H9 (cell line): ENCODE measurements at regions not wholly inside any gene's neighbourhood (a gene's known extent, or its start where the extent isn't known, plus 50 kb on each side); places are given as distances from the start of the nearest gene placed in this dataset.

Experiments used
- DNase-seq: peaks from one replicate; pipeline ENCODE4 v3.0.0-alpha.2; 2017
- H2AFZ ChIP-seq: one replicate; pipeline ENCODE4 v1.6.1; 2013; ENCODE audit warnings: mild to moderate bottlenecking, low read length, control low read depth, moderate library complexity
- H2AK5ac ChIP-seq: 2 replicates; pipeline ENCODE4 v1.6.1; 2013; ENCODE audit warnings: low read length, control low read depth, mixed read lengths; ENCODE audit not compliant: insufficient read length
- H2BK120ac ChIP-seq: one replicate; pipeline ENCODE4 v1.6.1; 2013; ENCODE audit warnings: low read depth, mild to moderate bottlenecking, low read length, control low read depth, inconsistent platforms; ENCODE audit not compliant: poor library complexity, severe bottlenecking
- H2BK12ac ChIP-seq: 2 replicates; pipeline ENCODE4 v1.6.1; 2013; ENCODE audit warnings: low read length, control low read depth, mixed read lengths, low read depth; ENCODE audit not compliant: insufficient read length
- H2BK15ac ChIP-seq: 2 replicates; pipeline ENCODE4 v1.6.1; 2013; ENCODE audit warnings: low read depth, low read length, control low read depth
- H2BK20ac ChIP-seq: one replicate; pipeline ENCODE4 v1.6.1; 2013; ENCODE audit warnings: low read depth, mild to moderate bottlenecking, low read length, control low read depth, inconsistent platforms; ENCODE audit not compliant: poor library complexity, severe bottlenecking
- H2BK5ac ChIP-seq: 2 replicates; pipeline ENCODE4 v1.6.1; 2013; ENCODE audit warnings: low read length, control low read depth, mixed read lengths; ENCODE audit not compliant: insufficient read length
- H3K14ac ChIP-seq: 2 replicates; pipeline ENCODE4 v1.6.1; 2013; ENCODE audit warnings: low read length, control low read depth; ENCODE audit not compliant: insufficient read depth
- H3K18ac ChIP-seq: 2 replicates; pipeline ENCODE4 v1.6.1; 2013; ENCODE audit warnings: low read depth, mild to moderate bottlenecking, mixed read lengths, low read length, control low read depth; ENCODE audit not compliant: insufficient read length
- H3K23ac ChIP-seq: 2 replicates; pipeline ENCODE4 v1.6.1; 2013; ENCODE audit warnings: low read length, control low read depth, mixed read lengths, low read depth; ENCODE audit not compliant: insufficient read length
- H3K23me2 ChIP-seq: 2 replicates; pipeline ENCODE4 v1.6.1; 2013; ENCODE audit warnings: low read depth, mild to moderate bottlenecking, mixed read lengths, low read length, control low read depth; ENCODE audit not compliant: insufficient read length, poor library complexity, severe bottlenecking
- H3K27ac ChIP-seq: 2 replicates; pipeline ENCODE4 v1.5.1; 2013; ENCODE audit warnings: low read length, control low read depth, mixed read lengths, low read depth; ENCODE audit not compliant: insufficient read length
- H3K27me3 ChIP-seq: 2 replicates; pipeline ENCODE4 v1.6.1; 2013; ENCODE audit warnings: low read length, control low read depth, inconsistent platforms; ENCODE audit not compliant: insufficient read depth
- H3K4ac ChIP-seq: 2 replicates; pipeline ENCODE4 v1.6.1; 2013; ENCODE audit warnings: low read depth, mild to moderate bottlenecking, control low read depth, inconsistent platforms, low read length, moderate library complexity
- H3K4me1 ChIP-seq: 2 replicates; pipeline ENCODE4 v1.6.1; 2013; ENCODE audit warnings: low read length, control low read depth, inconsistent platforms; ENCODE audit not compliant: insufficient read depth
- H3K4me2 ChIP-seq: 2 replicates; pipeline ENCODE4 v1.6.1; 2013; ENCODE audit warnings: low read length, control low read depth, mixed read lengths; ENCODE audit not compliant: insufficient read length, insufficient read depth
- H3K56ac ChIP-seq: 2 replicates; pipeline ENCODE4 v1.6.1; 2013; ENCODE audit warnings: low read depth, mild to moderate bottlenecking, mixed read lengths, low read length, control low read depth; ENCODE audit not compliant: insufficient read length
- H3K79me1 ChIP-seq: 2 replicates; pipeline ENCODE4 v1.6.1; 2013; ENCODE audit warnings: low read depth, mild to moderate bottlenecking, moderate library complexity, low read length, control low read depth, inconsistent platforms; ENCODE audit not compliant: insufficient read depth, poor library complexity, severe bottlenecking
- H3K79me2 ChIP-seq: 2 replicates; pipeline ENCODE4 v1.6.1; 2013; ENCODE audit warnings: low read length, control low read depth, inconsistent platforms; ENCODE audit not compliant: insufficient read depth
- H3K9ac ChIP-seq: 2 replicates; pipeline ENCODE4 v1.6.1; 2013; ENCODE audit warnings: low read length, control low read depth, mixed read lengths; ENCODE audit not compliant: insufficient read length; ENCODE audit errors: extremely low read depth
- H3K9me3 ChIP-seq: one replicate; pipeline ENCODE4 v1.6.1; 2013; ENCODE audit warnings: low read depth, low read length, inconsistent platforms; ENCODE audit not compliant: control insufficient read depth
- H3T11ph ChIP-seq: one replicate; pipeline ENCODE4 v1.6.1; 2013; ENCODE audit warnings: mild to moderate bottlenecking, low read length, control low read depth, inconsistent platforms
- H4K20me1 ChIP-seq: one replicate; pipeline ENCODE4 v1.6.1; 2013; ENCODE audit not compliant: control insufficient read depth, insufficient read length, insufficient read depth
- H4K5ac ChIP-seq: 2 replicates; pipeline ENCODE4 v1.6.1; 2013; ENCODE audit warnings: low read depth, mild to moderate bottlenecking, mixed read lengths, low read length, control low read depth; ENCODE audit not compliant: insufficient read length
- H4K8ac ChIP-seq: replicated peaks from 2 replicates; pipeline ENCODE4 v1.6.1; 2013; ENCODE audit warnings: low read length, control low read depth, mixed read lengths, low read depth; ENCODE audit not compliant: insufficient read length
- H4K91ac ChIP-seq: 2 replicates; pipeline ENCODE4 v1.6.1; 2013; ENCODE audit warnings: low read depth, mild to moderate bottlenecking, moderate library complexity, mixed read lengths, low read length, control low read depth; ENCODE audit not compliant: insufficient read length
- H3K27ac Mint-ChIP-seq, 3 experiments: 2 replicates in 2 of 3; 3 replicates in 1 of 3; pipeline ENCODE4 v1.8.0; 2020 to 2021; ENCODE audit warnings: mixed read lengths in 3 of 3, mild to moderate bottlenecking in 1 of 3, moderate library complexity in 1 of 3
- H3K27me3 Mint-ChIP-seq: 2 replicates; pipeline ENCODE4 v1.8.0; 2021; ENCODE audit warnings: low read depth, mild to moderate bottlenecking, moderate library complexity, mixed read lengths
- H3K36me3 Mint-ChIP-seq, 3 experiments: 2 replicates in 2 of 3; 3 replicates in 1 of 3; pipeline ENCODE4 v1.8.0; 2020 to 2021; ENCODE audit warnings: low read depth in 3 of 3, mixed read lengths in 3 of 3; ENCODE audit not compliant: insufficient read depth in 1 of 3
- H3K4me1 Mint-ChIP-seq, 2 experiments: 2 replicates each; pipeline ENCODE4 v1.8.0; 2020; ENCODE audit warnings: mixed read lengths in 2 of 2
- H3K4me3 Mint-ChIP-seq, 2 experiments: 2 replicates in 1 of 2; 3 replicates in 1 of 2; pipeline ENCODE4 v1.8.0; 2020 to 2021; ENCODE audit warnings: mild to moderate bottlenecking in 2 of 2, mixed read lengths in 2 of 2, moderate library complexity in 1 of 2
- H3K9me3 Mint-ChIP-seq, 2 experiments: 2 replicates in 1 of 2; 3 replicates in 1 of 2; pipeline ENCODE4 v1.8.0; 2020; ENCODE audit warnings: mild to moderate bottlenecking in 2 of 2, mixed read lengths in 2 of 2, moderate library complexity in 1 of 2
- WGBS: extraction: QIAGEN DNeasy Blood & Tissue Kit; methylation state at CpG from one replicate; pipeline ENCODE4 v1.1.7; 2013; ENCODE audit warnings: missing lambda C conversion rate, low lambda C conversion rate, mixed read lengths; ENCODE audit not compliant: insufficient read length; ENCODE audit errors: extremely low coverage; 5-methylcytosine and 5-hydroxymethylcytosine counted together
- TF ChIP-seq, protein P1 (sequence below): fragments of 200-600 bp; sonication (generic); conservative IDR thresholded peaks from 3 replicates; pipeline ENCODE4 v1.8.0; 2021; ENCODE audit warnings: antibody characterized with exemption, mild to moderate bottlenecking

DNA sequence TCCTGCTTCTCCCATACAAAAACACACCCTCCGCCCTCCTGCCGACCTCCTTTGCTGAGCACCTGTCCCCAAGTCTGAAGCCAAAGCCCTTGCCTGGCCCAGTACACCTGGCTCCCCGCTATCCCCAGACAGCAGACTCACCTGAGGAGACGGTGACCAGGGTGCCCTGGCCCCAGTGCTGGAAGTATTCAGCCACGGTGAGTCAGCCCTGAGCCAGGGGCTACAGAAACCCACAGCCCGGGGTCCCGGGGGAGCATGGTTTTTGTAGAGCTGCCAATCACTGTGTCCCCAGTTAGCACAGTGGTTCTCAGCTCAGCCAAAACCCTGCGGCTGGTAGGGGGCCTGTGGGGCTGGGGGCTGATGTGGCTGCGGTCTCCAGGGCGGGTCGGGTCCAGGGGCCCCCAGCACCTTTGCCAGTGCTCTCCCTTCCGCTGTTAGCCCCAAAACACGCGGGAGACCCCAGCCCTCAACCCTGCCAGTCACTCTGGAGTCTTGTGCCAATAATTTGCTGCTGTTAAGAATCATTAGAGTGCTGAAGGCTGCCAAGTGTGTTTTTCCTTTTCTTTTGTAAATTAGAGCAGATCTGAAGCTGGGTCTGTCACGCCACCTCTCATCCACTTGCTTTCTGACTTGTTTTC is 339.0 kb downstream of the TMEM121 start:
- H3K27ac ChIP-seq: no peak overlapping the region
- WGBS: no CpG with 5 or more reads among the region's 15 CpGs
- no peak overlapping the region for H4K91ac ChIP-seq
- peaks cover 76% of the 10 kb centered on the region for H3K9me3 ChIP-seq
- no peaks in the 10 kb centered on the region for H3K4me1 ChIP-seq
- DNase-seq: peak; percentile 9
- H3T11ph ChIP-seq: no peak overlapping the region
- Mint-ChIP-seq H3K36me3 (peaks cover 6 to 16% (median 7%) of the 10 kb centered on the region in 3 experiments), H3K9me3 (peaks cover 79 to 91% of the 10 kb centered on the region in 2 experiments), H3K27me3 (peaks cover 3% of the 10 kb centered on the region; the same call in 1 of the 2 replicates), H3K4me3 (no peak overlapping the region), H3K4me1 (no peaks in the 10 kb centered on the region), H3K27ac (no peak overlapping the region)
- H2AFZ ChIP-seq: no peak overlapping the region
- no peaks in the 10 kb centered on the region for H3K23me2 ChIP-seq
- no peak overlapping the region for H4K5ac ChIP-seq
- no peak overlapping the region for H3K9ac ChIP-seq
- H4K20me1 ChIP-seq: no peaks in the 10 kb centered on the region
- TF ChIP-seq, protein P1, sequence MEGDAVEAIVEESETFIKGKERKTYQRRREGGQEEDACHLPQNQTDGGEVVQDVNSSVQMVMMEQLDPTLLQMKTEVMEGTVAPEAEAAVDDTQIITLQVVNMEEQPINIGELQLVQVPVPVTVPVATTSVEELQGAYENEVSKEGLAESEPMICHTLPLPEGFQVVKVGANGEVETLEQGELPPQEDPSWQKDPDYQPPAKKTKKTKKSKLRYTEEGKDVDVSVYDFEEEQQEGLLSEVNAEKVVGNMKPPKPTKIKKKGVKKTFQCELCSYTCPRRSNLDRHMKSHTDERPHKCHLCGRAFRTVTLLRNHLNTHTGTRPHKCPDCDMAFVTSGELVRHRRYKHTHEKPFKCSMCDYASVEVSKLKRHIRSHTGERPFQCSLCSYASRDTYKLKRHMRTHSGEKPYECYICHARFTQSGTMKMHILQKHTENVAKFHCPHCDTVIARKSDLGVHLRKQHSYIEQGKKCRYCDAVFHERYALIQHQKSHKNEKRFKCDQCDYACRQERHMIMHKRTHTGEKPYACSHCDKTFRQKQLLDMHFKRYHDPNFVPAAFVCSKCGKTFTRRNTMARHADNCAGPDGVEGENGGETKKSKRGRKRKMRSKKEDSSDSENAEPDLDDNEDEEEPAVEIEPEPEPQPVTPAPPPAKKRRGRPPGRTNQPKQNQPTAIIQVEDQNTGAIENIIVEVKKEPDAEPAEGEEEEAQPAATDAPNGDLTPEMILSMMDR: no peak
- no peak overlapping the region for H3K14ac ChIP-seq
- H2BK20ac ChIP-seq: no peak overlapping the region
- H2AK5ac ChIP-seq: no peak overlapping the region
- no peak overlapping the region for H3K23ac ChIP-seq
- no peak overlapping the region for H3K56ac ChIP-seq
- no peak overlapping the region for H2BK5ac ChIP-seq
- no peak overlapping the region for H3K18ac ChIP-seq
- no peaks in the 10 kb centered on the region for H3K27me3 ChIP-seq
- no peaks in the 10 kb centered on the region for H3K79me1 ChIP-seq
- no peak overlapping the region for H2BK12ac ChIP-seq
- no peak overlapping the region for H2BK15ac ChIP-seq
- H2BK120ac ChIP-seq: no peak overlapping the region
- no peak overlapping the region for H4K8ac ChIP-seq
- H3K79me2 ChIP-seq: no peaks in the 10 kb centered on the region
- no peak overlapping the region for H3K4ac ChIP-seq
- no peak overlapping the region for H3K4me2 ChIP-seq
